HG02623 (cell line): ENCODE measurements at regions not wholly inside any gene's neighbourhood (a gene's known extent, or its start where the extent isn't known, plus 50 kb on each side); places are given as distances from the start of the nearest gene placed in this dataset.
"Not testable (repeated sequence)": the region's sequence is repeated elsewhere in the genome, so short reads cannot be mapped to it uniquely, and the experiment has no call there.

ENCODE experiments used
- ATAC-seq: cut with Tn5 transposase; IDR thresholded peaks from one replicate; pipeline ENCODE4 v1.9.1; 2021; ENCODE audit warnings: moderate library complexity; ENCODE audit not compliant: unreplicated experiment

GRCh38 chr3:40745381-40746106, 220.8 kb downstream of the ZNF621 start:
- ATAC-seq, result no peak

- no peak for ATAC-seq
These were observed 226.9 kb downstream of the ZNF621 start for GRCh38 chr3:40751666-40752065.

- no peak for ATAC-seq
These were observed 227.7 kb downstream of the ZNF621 start for GRCh38 chr3:40752492-40752891.

GRCh38 chr3:40753291-40753770, 228.6 kb downstream of the ZNF621 start:
- no peak for ATAC-seq

- no peak for ATAC-seq
These were observed 229.2 kb downstream of the ZNF621 start for GRCh38 chr3:40753951-40754350.

GRCh38 chr3:40754994-40755393, 230.2 kb downstream of the ZNF621 start:
- ATAC-seq, result no peak

GRCh38 chr3:40756500-40756899, 231.7 kb downstream of the ZNF621 start:
- ATAC-seq, result no peak

- ATAC-seq, result not testable (repeated sequence)
These were observed 238.0 kb downstream of the ZNF621 start for GRCh38 chr3:40762771-40763170.

- no peak for ATAC-seq
These were observed 239.0 kb downstream of the ZNF621 start for GRCh38 chr3:40763807-40764206.

- ATAC-seq, result no peak
These were observed 240.0 kb downstream of the ZNF621 start for GRCh38 chr3:40764747-40765146.

- peak; percentile 62 for ATAC-seq
These were observed 241.1 kb downstream of the ZNF621 start for GRCh38 chr3:40765884-40766283.

- ATAC-seq, result peak; percentile 24
These were observed 241.6 kb downstream of the ZNF621 start for GRCh38 chr3:40766396-40766795.

GRCh38 chr3:40768046-40768445, 243.3 kb downstream of the ZNF621 start:
- no peak for ATAC-seq

- no peak for ATAC-seq
These were observed 243.8 kb downstream of the ZNF621 start for GRCh38 chr3:40768536-40768935.

- ATAC-seq, result no peak
These were observed 245.3 kb downstream of the ZNF621 start for GRCh38 chr3:40770061-40770460.

GRCh38 chr3:40771112-40771511, 246.4 kb downstream of the ZNF621 start:
- ATAC-seq, result no peak

- no peak for ATAC-seq
These were observed 254.3 kb downstream of the ZNF621 start for GRCh38 chr3:40779039-40779438.

- no peak for ATAC-seq
These were observed 255.6 kb downstream of the ZNF621 start for GRCh38 chr3:40780291-40780924.

GRCh38 chr3:40780925-40781406, 256.2 kb downstream of the ZNF621 start:
- no peak for ATAC-seq

- ATAC-seq, result no peak
These were observed 257.5 kb downstream of the ZNF621 start for GRCh38 chr3:40782111-40782721.

- ATAC-seq, result no peak
These were observed 266.0 kb downstream of the ZNF621 start for GRCh38 chr3:40790746-40791145.

GRCh38 chr3:40793730-40794129, 269.0 kb downstream of the ZNF621 start:
- no peak for ATAC-seq
